CD14-positive monocyte (primary cell): ENCODE measurements at regions not wholly inside any gene's neighbourhood (a gene's known extent, or its start where the extent isn't known, plus 50 kb on each side); places are given as distances from the start of the nearest gene placed in this dataset.

Experiments
- DNase-seq, 3 donors: peaks; one replicate each; pipeline ENCODE4 v3.0.0-alpha.2; 2011 to 2022
- H2AFZ ChIP-seq: 2 replicates; pipeline ENCODE4 v1.6.0; 2012; ENCODE audit warnings: mild to moderate bottlenecking, low read depth, low read length, inconsistent platforms; ENCODE audit not compliant: insufficient read depth, poor library complexity, severe bottlenecking
- H3K27ac ChIP-seq, 2 donors: 1 replicate in 1 of 2; 2 replicates in 1 of 2; pipeline ENCODE4 v1.5.1; 2012 to 2013; ENCODE audit warnings: low read length in 2 of 2, control low read depth in 1 of 2, inconsistent platforms in 1 of 2, low read depth in 1 of 2, mild to moderate bottlenecking in 1 of 2
- H3K27me3 ChIP-seq, 2 donors: one replicate each; pipeline versions ENCODE4 v1.6.0 to v1.6.1; 2011 to 2013; ENCODE audit warnings: low read length in 2 of 2; ENCODE audit not compliant: control insufficient read depth in 2 of 2, insufficient read depth in 2 of 2
- H3K36me3 ChIP-seq, 2 donors: replicated peaks in 1 of 2; 1 replicate in 1 of 2; 2 replicates in 1 of 2; pipeline versions ENCODE4 v1.5.1 to v1.6.1; 2012 to 2013; ENCODE audit warnings: low read length in 2 of 2, control low read depth in 1 of 2, inconsistent platforms in 1 of 2, mild to moderate bottlenecking in 1 of 2; ENCODE audit not compliant: insufficient read depth in 2 of 2, control insufficient read depth in 1 of 2
- H3K4me1 ChIP-seq, 2 donors: 1 replicate in 1 of 2; 2 replicates in 1 of 2; pipeline versions ENCODE4 v1.5.1 to v1.6.1; 2012 to 2013; ENCODE audit warnings: low read length in 2 of 2, control low read depth in 1 of 2, inconsistent platforms in 1 of 2, mild to moderate bottlenecking in 1 of 2, moderate library complexity in 1 of 2; ENCODE audit not compliant: insufficient read depth in 2 of 2, control insufficient read depth in 1 of 2
- H3K4me2 ChIP-seq: replicated peaks from 2 replicates; pipeline ENCODE3; 2012; ENCODE audit warnings: low read length, moderate library complexity, mild to moderate bottlenecking; ENCODE audit not compliant: poor library complexity, severe bottlenecking; ENCODE audit errors: extremely low read depth
- H3K4me3 ChIP-seq, 3 experiments: fragments of 200-600 bp in 1 of 3; sonication (generic) in 1 of 3; replicated peaks in 1 of 3; 1 replicate in 2 of 3; 2 replicates in 1 of 3; pipeline ENCODE4 v1.5.1; 2011 to 2013; ENCODE audit warnings: low read length in 3 of 3, mild to moderate bottlenecking in 3 of 3, control low read depth in 2 of 3, low read depth in 2 of 3, inconsistent platforms in 1 of 3, moderate library complexity in 1 of 3
- H3K79me2 ChIP-seq: 2 replicates; pipeline ENCODE4 v1.6.0; 2012; ENCODE audit warnings: mild to moderate bottlenecking, control low read depth, inconsistent platforms, low read length, moderate library complexity; ENCODE audit not compliant: insufficient read depth
- H3K9ac ChIP-seq: 2 replicates; pipeline ENCODE4 v1.6.0; 2017; ENCODE audit warnings: low read length, mild to moderate bottlenecking; ENCODE audit not compliant: insufficient read depth, poor library complexity, severe bottlenecking
- H3K9me3 ChIP-seq, 2 donors: replicated peaks in 1 of 2; 1 replicate in 1 of 2; 2 replicates in 1 of 2; pipeline versions ENCODE4 v1.5.1 to v1.6.1; 2012 to 2013; ENCODE audit warnings: low read length in 2 of 2, control low read depth in 1 of 2; ENCODE audit not compliant: control insufficient read depth in 1 of 2, insufficient read depth in 1 of 2
- H4K20me1 ChIP-seq: 2 replicates; pipeline ENCODE4 v1.6.0; 2012; ENCODE audit warnings: mild to moderate bottlenecking, low read length, control low read depth, moderate library complexity; ENCODE audit not compliant: insufficient read depth
- H3K27ac Mint-ChIP-seq, 7 donors: one replicate each; pipeline ENCODE4 v1.8.0; 2020; ENCODE audit warnings: mild to moderate bottlenecking in 7 of 7, mixed read lengths in 7 of 7, moderate library complexity in 6 of 7, inconsistent platforms in 2 of 7
- H3K27me3 Mint-ChIP-seq, 3 donors: one replicate each; pipeline ENCODE4 v1.8.0; 2021 to 2022; ENCODE audit warnings: low read depth in 3 of 3, mild to moderate bottlenecking in 3 of 3, mixed read lengths in 3 of 3, moderate library complexity in 3 of 3, inconsistent platforms in 1 of 3
- H3K36me3 Mint-ChIP-seq, 2 donors: one replicate each; pipeline ENCODE4 v1.8.0; 2020; ENCODE audit warnings: mixed read lengths in 2 of 2, inconsistent platforms in 1 of 2, mild to moderate bottlenecking in 1 of 2
- H3K4me1 Mint-ChIP-seq: one replicate; pipeline ENCODE4 v1.8.0; 2020; ENCODE audit warnings: mild to moderate bottlenecking, mixed read lengths
- H3K4me3 Mint-ChIP-seq, 2 donors: one replicate each; pipeline ENCODE4 v1.8.0; 2020; ENCODE audit warnings: mild to moderate bottlenecking in 2 of 2, mixed read lengths in 2 of 2, moderate library complexity in 1 of 2
- H3K9me3 Mint-ChIP-seq, 7 donors: one replicate each; pipeline ENCODE4 v1.8.0; 2020 to 2022; ENCODE audit warnings: mixed read lengths in 7 of 7, mild to moderate bottlenecking in 6 of 7, moderate library complexity in 6 of 7, inconsistent platforms in 2 of 7
- CTCF ChIP-seq: fragments of 200-600 bp; IDR thresholded peaks from one replicate; pipeline ENCODE4 v1.8.0; 2022; ENCODE audit warnings: antibody characterized with exemption, mild to moderate bottlenecking
- WGBS: methylation state at CpG from one replicate; pipeline ENCODE4 v1.1.5; 2013; ENCODE audit warnings: missing lambda C conversion rate; ENCODE audit not compliant: insufficient coverage; 5-methylcytosine and 5-hydroxymethylcytosine counted together
- intact Hi-C, 2 donors: fragments of 100-400 bp; cut with micrococcal nuclease; formaldehyde crosslinking; loops; one replicate each; pipeline versions ENCODE4 v1.15.0 to v1.15.1; 2023

GRCh38 chr21:38996355-38996754, 186.9 kb downstream of the PSMG1 start:
- no peak overlapping the region for H3K4me2 ChIP-seq
- no peak overlapping the region for H2AFZ ChIP-seq
- H3K36me3 ChIP-seq = no peaks in the 10 kb centered on the region
- no CpG with 5 or more reads among the region's 2 CpGs for WGBS
- TF ChIP-seq CTCF = no peak
- H3K36me3 Mint-ChIP-seq = peaks cover 0 to 9% of the 10 kb centered on the region in 2 donors
- H3K9me3 ChIP-seq = no peaks in the 10 kb centered on the region
- H3K9me3 Mint-ChIP-seq = peaks cover 0 to 2% (median 0%) of the 10 kb centered on the region in 7 donors
- H3K27ac Mint-ChIP-seq = peak overlapping the region in 2 of 7 donors; percentile 4 to 27
- H4K20me1 ChIP-seq = no peaks in the 10 kb centered on the region
- peaks cover 73% of the 10 kb centered on the region for H3K4me1 Mint-ChIP-seq
- H3K79me2 ChIP-seq = no peaks in the 10 kb centered on the region
- no peak overlapping the region for H3K4me3 ChIP-seq
- intact Hi-C loops = no loop called here
- DNase-seq = no peak
- no peaks in the 10 kb centered on the region for H3K27me3 ChIP-seq
- H3K4me3 Mint-ChIP-seq = no peak overlapping the region
- no peak overlapping the region for H3K9ac ChIP-seq
- H3K4me1 ChIP-seq = peaks cover 65 to 74% of the 10 kb centered on the region in 2 donors
- H3K27me3 Mint-ChIP-seq = peaks cover 0 to 8% (median 3%) of the 10 kb centered on the region in 3 donors
- H3K27ac ChIP-seq = no peak overlapping the region

- H3K4me1 Mint-ChIP-seq = peaks cover 69% of the 10 kb centered on the region
- H3K4me2 ChIP-seq = no peak overlapping the region
- intact Hi-C loops = no loop called here
- no peaks in the 10 kb centered on the region for H3K27me3 ChIP-seq
- H3K9me3 ChIP-seq = no peaks in the 10 kb centered on the region
- H4K20me1 ChIP-seq = no peaks in the 10 kb centered on the region
- no peak for TF ChIP-seq CTCF
- H3K27me3 Mint-ChIP-seq = peaks cover 0 to 5% (median 5%) of the 10 kb centered on the region in 3 donors
- H3K4me3 ChIP-seq = no peak overlapping the region
- no peak overlapping the region for H3K4me3 Mint-ChIP-seq
- DNase-seq = no peak
- no peak overlapping the region for H3K27ac ChIP-seq
- no peaks in the 10 kb centered on the region for H3K36me3 ChIP-seq
- peaks cover 0 to 9% of the 10 kb centered on the region in 2 donors for H3K36me3 Mint-ChIP-seq
- peaks cover 61 to 68% of the 10 kb centered on the region in 2 donors for H3K4me1 ChIP-seq
- WGBS = 67% methylated on average over 1 of the region's 5 CpGs
- peaks cover 0 to 2% (median 0%) of the 10 kb centered on the region in 7 donors for H3K9me3 Mint-ChIP-seq
- H3K9ac ChIP-seq = no peak overlapping the region
- H3K79me2 ChIP-seq = no peaks in the 10 kb centered on the region
- no peak overlapping the region for H3K27ac Mint-ChIP-seq
- H2AFZ ChIP-seq = no peak overlapping the region
Observed at GRCh38 chr21:38995731-38996130, 187.5 kb downstream of the PSMG1 start.
